ENCODE measurements at regions not wholly inside any gene's neighbourhood (a gene's known extent, or its start where the extent isn't known, plus 50 kb on each side); places are given as distances from the start of the nearest gene placed in this dataset.
"Not testable (repeated sequence)": the region's sequence is repeated elsewhere in the genome, so short reads cannot be mapped to it uniquely, and the experiment has no call there.

DNA sequence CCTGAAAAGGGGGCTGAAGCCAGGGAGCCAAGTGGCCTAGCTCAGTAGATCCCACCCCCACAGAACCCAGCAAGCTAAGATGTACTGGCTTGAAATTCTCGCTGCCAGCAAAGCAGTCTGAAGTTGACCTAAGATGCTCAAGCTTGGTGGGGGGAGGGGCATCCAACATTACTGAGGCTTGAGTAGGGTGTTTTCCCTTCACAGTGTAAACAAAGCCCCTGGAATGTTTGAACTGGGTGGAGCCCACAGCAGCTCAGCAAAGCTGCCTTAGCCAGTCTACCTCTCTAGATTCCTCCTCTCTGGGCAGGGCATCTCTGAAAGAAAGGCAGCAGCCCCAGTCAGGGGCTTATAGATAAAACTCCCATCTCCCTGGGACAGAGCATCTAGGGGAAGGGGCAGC is 187.4 kb upstream of the AGTR2 start:
- TF ChIP-seq, protein P1, sequence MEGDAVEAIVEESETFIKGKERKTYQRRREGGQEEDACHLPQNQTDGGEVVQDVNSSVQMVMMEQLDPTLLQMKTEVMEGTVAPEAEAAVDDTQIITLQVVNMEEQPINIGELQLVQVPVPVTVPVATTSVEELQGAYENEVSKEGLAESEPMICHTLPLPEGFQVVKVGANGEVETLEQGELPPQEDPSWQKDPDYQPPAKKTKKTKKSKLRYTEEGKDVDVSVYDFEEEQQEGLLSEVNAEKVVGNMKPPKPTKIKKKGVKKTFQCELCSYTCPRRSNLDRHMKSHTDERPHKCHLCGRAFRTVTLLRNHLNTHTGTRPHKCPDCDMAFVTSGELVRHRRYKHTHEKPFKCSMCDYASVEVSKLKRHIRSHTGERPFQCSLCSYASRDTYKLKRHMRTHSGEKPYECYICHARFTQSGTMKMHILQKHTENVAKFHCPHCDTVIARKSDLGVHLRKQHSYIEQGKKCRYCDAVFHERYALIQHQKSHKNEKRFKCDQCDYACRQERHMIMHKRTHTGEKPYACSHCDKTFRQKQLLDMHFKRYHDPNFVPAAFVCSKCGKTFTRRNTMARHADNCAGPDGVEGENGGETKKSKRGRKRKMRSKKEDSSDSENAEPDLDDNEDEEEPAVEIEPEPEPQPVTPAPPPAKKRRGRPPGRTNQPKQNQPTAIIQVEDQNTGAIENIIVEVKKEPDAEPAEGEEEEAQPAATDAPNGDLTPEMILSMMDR (IDR thresholded peaks at IDR 0.05) = not testable (repeated sequence)
- not testable (repeated sequence) for TF ChIP-seq POLR2A (IDR thresholded peaks at IDR 0.05); POLR2AphosphoS5 (IDR thresholded peaks at IDR 0.05); EP300 (IDR thresholded peaks at IDR 0.05; ENCODE audit: low read depth)

Measured in transverse colon (tissue), 4 donors.